Stimulated activated CD4-positive, alpha-beta T cell treated with anti-CD3 and anti-CD28 coated beads, TNF-alpha, amount 100 ng/mL, for 24 hours (primary cell): ENCODE measurements at regions not wholly inside any gene's neighbourhood (a gene's known extent, or its start where the extent isn't known, plus 50 kb on each side); places are given as distances from the start of the nearest gene placed in this dataset.
"Not testable (repeated sequence)": the region's sequence is repeated elsewhere in the genome, so short reads cannot be mapped to it uniquely, and the experiment has no call there.

Source experiments
- DNase-seq, 3 experiments: peaks; one replicate each; pipeline ENCODE4 v3.0.0-alpha.2; 2020; ENCODE audit warnings: low read depth in 3 of 3

- DNase-seq: no peak
Measured at GRCh38 chr9:75672478-75672877, 218.0 kb upstream of the PCSK5 start.

GRCh38 chr9:75683591-75683990, 206.9 kb upstream of the PCSK5 start:
- DNase-seq: no peak

GRCh38 chr9:75685062-75685461, 205.4 kb upstream of the PCSK5 start:
- no peak for DNase-seq

DNA sequence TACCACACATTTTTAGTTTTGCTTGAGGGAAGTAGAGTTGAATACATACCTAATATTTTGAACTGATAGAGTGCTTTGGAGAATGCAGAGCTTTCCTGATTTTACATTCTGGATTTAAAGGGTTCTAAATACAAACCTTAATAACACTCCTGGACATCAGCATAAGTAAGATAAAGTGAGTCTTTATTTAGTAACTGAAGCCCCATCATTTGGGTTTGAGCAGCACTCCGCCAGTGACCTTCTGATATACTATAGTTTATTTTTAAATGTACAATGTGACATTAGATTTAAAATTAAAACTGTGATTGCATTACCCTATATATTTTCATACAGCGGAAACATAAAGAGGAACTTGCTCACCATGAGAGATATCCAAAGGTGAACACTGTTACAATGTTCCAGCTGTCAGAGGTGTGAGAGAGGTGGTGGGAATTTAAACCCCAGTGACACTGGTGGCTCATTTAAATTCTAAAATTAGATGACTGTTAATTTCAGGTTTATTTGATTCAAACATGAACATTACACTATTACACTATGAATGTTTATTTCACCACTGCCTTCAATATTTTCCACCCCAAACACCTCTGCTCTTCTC, 203.0 kb upstream of the PCSK5 start:
- DNase-seq: no peak

DNA sequence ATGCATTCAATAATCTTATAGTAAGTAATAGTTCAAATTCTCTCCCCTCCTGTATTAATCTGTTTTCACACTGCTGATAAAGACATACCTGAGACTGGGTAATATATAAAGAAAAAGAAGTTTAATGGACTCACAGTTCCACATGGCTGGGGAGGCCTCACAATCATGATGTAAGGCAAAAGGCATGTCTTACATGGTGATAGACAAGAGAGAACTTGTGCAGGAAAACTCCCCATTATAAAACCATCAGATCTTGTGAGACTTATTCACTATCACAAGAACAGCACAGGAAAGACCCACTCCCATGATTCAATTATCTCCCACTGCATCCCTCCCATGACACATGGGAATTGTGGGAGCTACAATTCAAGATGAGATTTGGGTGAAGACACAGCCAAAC, 199.9 kb upstream of the PCSK5 start:
- DNase-seq: not testable (repeated sequence)

- no peak for DNase-seq
Measured at GRCh38 chr9:75691408-75691807, 199.1 kb upstream of the PCSK5 start.

DNA sequence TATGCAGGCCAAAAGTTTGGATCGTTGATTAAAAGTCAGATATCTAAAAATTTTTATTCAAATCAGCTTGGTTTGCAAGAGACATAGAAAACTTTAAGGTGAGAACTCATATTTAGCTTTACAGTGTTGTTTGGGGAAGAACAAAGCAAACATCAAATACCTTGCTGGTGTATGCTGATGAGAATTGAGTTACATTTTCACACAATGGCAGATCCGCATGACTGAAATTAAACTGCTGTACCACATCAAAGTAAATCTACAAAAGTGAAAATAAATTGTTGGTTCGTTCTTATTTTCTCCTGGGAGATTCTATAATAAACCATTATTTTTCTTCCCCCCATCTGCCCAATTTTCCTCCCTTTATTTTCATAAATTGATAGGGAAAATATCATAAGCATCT, 198.2 kb upstream of the PCSK5 start:
- no peak for DNase-seq

GRCh38 chr9:75695921-75696320, 194.6 kb upstream of the PCSK5 start:
- DNase-seq: no peak

- no peak for DNase-seq
Measured at GRCh38 chr9:75699017-75699416, 191.5 kb upstream of the PCSK5 start.

GRCh38 chr9:75699625-75700251, 190.7 kb upstream of the PCSK5 start:
- DNase-seq: no peak

- no peak for DNase-seq
Measured at GRCh38 chr9:75700252-75700640, 190.2 kb upstream of the PCSK5 start.

GRCh38 chr9:75707191-75707590, 183.3 kb upstream of the PCSK5 start:
- no peak for DNase-seq

- no peak for DNase-seq
Measured at GRCh38 chr9:75709698-75710097, 180.8 kb upstream of the PCSK5 start.

GRCh38 chr9:75712700-75713099, 177.8 kb upstream of the PCSK5 start:
- DNase-seq: no peak

GRCh38 chr9:75713335-75713734, 177.1 kb upstream of the PCSK5 start:
- DNase-seq: no peak

DNA sequence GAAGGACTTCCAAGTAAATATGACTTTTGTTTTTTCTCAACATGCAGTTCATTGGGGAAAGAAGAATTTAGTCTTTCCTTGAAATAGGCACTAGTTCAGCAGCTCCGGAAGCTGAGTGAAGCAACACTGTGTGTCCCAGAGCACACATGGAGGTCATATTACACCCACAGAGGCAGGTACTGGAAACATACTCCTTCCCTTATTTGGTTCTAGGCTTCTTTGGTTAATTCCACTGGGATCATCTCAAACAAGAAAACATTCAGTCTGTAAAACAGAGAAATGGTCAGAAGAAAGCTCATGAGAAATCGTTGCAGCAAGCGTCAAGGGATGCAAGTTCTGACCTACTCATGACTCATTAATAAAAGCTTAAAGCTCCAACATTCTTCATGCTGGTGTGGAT, 175.1 kb upstream of the PCSK5 start:
- DNase-seq: no peak

- no peak for DNase-seq
Measured at GRCh38 chr9:75718677-75719076, 171.8 kb upstream of the PCSK5 start.

DNA sequence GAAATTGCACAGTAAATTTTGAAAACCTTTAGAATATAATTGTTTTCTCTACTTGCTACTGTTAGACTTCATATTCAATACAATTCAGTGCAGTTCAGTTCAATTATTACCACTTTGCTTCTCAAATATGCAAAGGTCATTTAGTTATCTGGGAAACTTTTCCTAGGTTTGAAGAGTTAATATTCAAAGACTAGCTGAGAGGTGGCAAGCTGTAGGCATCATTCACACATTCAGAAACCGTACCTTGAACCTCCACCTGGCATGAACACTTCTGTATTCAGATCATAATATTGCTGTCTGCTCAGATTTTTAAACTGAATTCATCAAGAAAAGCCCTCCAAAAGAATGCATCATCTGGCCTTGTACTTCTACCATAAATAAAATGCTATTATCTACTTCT, 162.1 kb upstream of the PCSK5 start:
- no peak for DNase-seq

- no peak for DNase-seq
Measured at GRCh38 chr9:75734802-75735201, 155.7 kb upstream of the PCSK5 start.

- no peak for DNase-seq
Measured at GRCh38 chr9:75739884-75740611, 150.4 kb upstream of the PCSK5 start.

- no peak for DNase-seq
Measured at GRCh38 chr9:75743855-75744254, 146.6 kb upstream of the PCSK5 start.

DNA sequence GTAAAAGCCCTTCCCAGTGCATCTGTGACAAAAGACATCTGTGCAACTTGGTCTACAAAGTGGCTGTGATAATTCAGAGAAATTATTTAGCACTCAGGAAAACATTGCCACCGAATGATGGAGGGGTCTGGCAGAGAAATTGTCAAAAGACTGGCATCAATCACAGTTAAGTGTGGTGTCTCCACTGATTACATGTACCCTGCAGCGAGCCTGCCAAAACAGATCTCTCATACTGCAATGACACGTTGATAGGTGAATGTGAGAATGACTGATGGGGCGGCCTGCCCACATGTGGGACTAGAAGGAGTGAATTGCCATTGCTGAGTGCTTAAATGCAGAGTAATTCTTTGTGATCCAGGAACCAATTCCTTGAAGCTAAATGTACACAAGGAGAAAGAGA, 136.4 kb upstream of the PCSK5 start:
- DNase-seq: no peak

- no peak for DNase-seq
Measured at GRCh38 chr9:75775166-75775565, 115.3 kb upstream of the PCSK5 start.
